CD14-positive monocyte (primary cell): ENCODE measurements at regions not wholly inside any gene's neighbourhood (a gene's known extent, or its start where the extent isn't known, plus 50 kb on each side); places are given as distances from the start of the nearest gene placed in this dataset.

Source experiments
- DNase-seq, 3 donors: peaks; one replicate each; pipeline ENCODE4 v3.0.0-alpha.2; 2011 to 2022
- H2AFZ ChIP-seq: 2 replicates; pipeline ENCODE4 v1.6.0; 2012; ENCODE audit warnings: mild to moderate bottlenecking, low read depth, low read length, inconsistent platforms; ENCODE audit not compliant: insufficient read depth, poor library complexity, severe bottlenecking
- H3K27ac ChIP-seq, 2 donors: 1 replicate in 1 of 2; 2 replicates in 1 of 2; pipeline ENCODE4 v1.5.1; 2012 to 2013; ENCODE audit warnings: low read length in 2 of 2, control low read depth in 1 of 2, inconsistent platforms in 1 of 2, low read depth in 1 of 2, mild to moderate bottlenecking in 1 of 2
- H3K27me3 ChIP-seq, 2 donors: one replicate each; pipeline versions ENCODE4 v1.6.0 to v1.6.1; 2011 to 2013; ENCODE audit warnings: low read length in 2 of 2; ENCODE audit not compliant: control insufficient read depth in 2 of 2, insufficient read depth in 2 of 2
- H3K36me3 ChIP-seq, 2 donors: replicated peaks in 1 of 2; 1 replicate in 1 of 2; 2 replicates in 1 of 2; pipeline versions ENCODE4 v1.5.1 to v1.6.1; 2012 to 2013; ENCODE audit warnings: low read length in 2 of 2, control low read depth in 1 of 2, inconsistent platforms in 1 of 2, mild to moderate bottlenecking in 1 of 2; ENCODE audit not compliant: insufficient read depth in 2 of 2, control insufficient read depth in 1 of 2
- H3K4me1 ChIP-seq, 2 donors: 1 replicate in 1 of 2; 2 replicates in 1 of 2; pipeline versions ENCODE4 v1.5.1 to v1.6.1; 2012 to 2013; ENCODE audit warnings: low read length in 2 of 2, control low read depth in 1 of 2, inconsistent platforms in 1 of 2, mild to moderate bottlenecking in 1 of 2, moderate library complexity in 1 of 2; ENCODE audit not compliant: insufficient read depth in 2 of 2, control insufficient read depth in 1 of 2
- H3K4me2 ChIP-seq: replicated peaks from 2 replicates; pipeline ENCODE3; 2012; ENCODE audit warnings: low read length, moderate library complexity, mild to moderate bottlenecking; ENCODE audit not compliant: poor library complexity, severe bottlenecking; ENCODE audit errors: extremely low read depth
- H3K4me3 ChIP-seq, 3 experiments: fragments of 200-600 bp in 1 of 3; sonication (generic) in 1 of 3; replicated peaks in 1 of 3; 1 replicate in 2 of 3; 2 replicates in 1 of 3; pipeline ENCODE4 v1.5.1; 2011 to 2013; ENCODE audit warnings: low read length in 3 of 3, mild to moderate bottlenecking in 3 of 3, control low read depth in 2 of 3, low read depth in 2 of 3, inconsistent platforms in 1 of 3, moderate library complexity in 1 of 3
- H3K79me2 ChIP-seq: 2 replicates; pipeline ENCODE4 v1.6.0; 2012; ENCODE audit warnings: mild to moderate bottlenecking, control low read depth, inconsistent platforms, low read length, moderate library complexity; ENCODE audit not compliant: insufficient read depth
- H3K9ac ChIP-seq: 2 replicates; pipeline ENCODE4 v1.6.0; 2017; ENCODE audit warnings: low read length, mild to moderate bottlenecking; ENCODE audit not compliant: insufficient read depth, poor library complexity, severe bottlenecking
- H3K9me3 ChIP-seq, 2 donors: replicated peaks in 1 of 2; 1 replicate in 1 of 2; 2 replicates in 1 of 2; pipeline versions ENCODE4 v1.5.1 to v1.6.1; 2012 to 2013; ENCODE audit warnings: low read length in 2 of 2, control low read depth in 1 of 2; ENCODE audit not compliant: control insufficient read depth in 1 of 2, insufficient read depth in 1 of 2
- H4K20me1 ChIP-seq: 2 replicates; pipeline ENCODE4 v1.6.0; 2012; ENCODE audit warnings: mild to moderate bottlenecking, low read length, control low read depth, moderate library complexity; ENCODE audit not compliant: insufficient read depth
- H3K27ac Mint-ChIP-seq, 7 donors: one replicate each; pipeline ENCODE4 v1.8.0; 2020; ENCODE audit warnings: mild to moderate bottlenecking in 7 of 7, mixed read lengths in 7 of 7, moderate library complexity in 6 of 7, inconsistent platforms in 2 of 7
- H3K27me3 Mint-ChIP-seq, 3 donors: one replicate each; pipeline ENCODE4 v1.8.0; 2021 to 2022; ENCODE audit warnings: low read depth in 3 of 3, mild to moderate bottlenecking in 3 of 3, mixed read lengths in 3 of 3, moderate library complexity in 3 of 3, inconsistent platforms in 1 of 3
- H3K36me3 Mint-ChIP-seq, 2 donors: one replicate each; pipeline ENCODE4 v1.8.0; 2020; ENCODE audit warnings: mixed read lengths in 2 of 2, inconsistent platforms in 1 of 2, mild to moderate bottlenecking in 1 of 2
- H3K4me1 Mint-ChIP-seq: one replicate; pipeline ENCODE4 v1.8.0; 2020; ENCODE audit warnings: mild to moderate bottlenecking, mixed read lengths
- H3K4me3 Mint-ChIP-seq, 2 donors: one replicate each; pipeline ENCODE4 v1.8.0; 2020; ENCODE audit warnings: mild to moderate bottlenecking in 2 of 2, mixed read lengths in 2 of 2, moderate library complexity in 1 of 2
- H3K9me3 Mint-ChIP-seq, 7 donors: one replicate each; pipeline ENCODE4 v1.8.0; 2020 to 2022; ENCODE audit warnings: mixed read lengths in 7 of 7, mild to moderate bottlenecking in 6 of 7, moderate library complexity in 6 of 7, inconsistent platforms in 2 of 7
- WGBS: methylation state at CpG from one replicate; pipeline ENCODE4 v1.1.5; 2013; ENCODE audit warnings: missing lambda C conversion rate; ENCODE audit not compliant: insufficient coverage; 5-methylcytosine and 5-hydroxymethylcytosine counted together
- intact Hi-C, 2 donors: fragments of 100-400 bp; cut with micrococcal nuclease; formaldehyde crosslinking; loops; one replicate each; pipeline versions ENCODE4 v1.15.0 to v1.15.1; 2023
- TF ChIP-seq, protein P1 (sequence below): fragments of 200-600 bp; IDR thresholded peaks from one replicate; pipeline ENCODE4 v1.8.0; 2022; ENCODE audit warnings: antibody characterized with exemption, mild to moderate bottlenecking

DNA sequence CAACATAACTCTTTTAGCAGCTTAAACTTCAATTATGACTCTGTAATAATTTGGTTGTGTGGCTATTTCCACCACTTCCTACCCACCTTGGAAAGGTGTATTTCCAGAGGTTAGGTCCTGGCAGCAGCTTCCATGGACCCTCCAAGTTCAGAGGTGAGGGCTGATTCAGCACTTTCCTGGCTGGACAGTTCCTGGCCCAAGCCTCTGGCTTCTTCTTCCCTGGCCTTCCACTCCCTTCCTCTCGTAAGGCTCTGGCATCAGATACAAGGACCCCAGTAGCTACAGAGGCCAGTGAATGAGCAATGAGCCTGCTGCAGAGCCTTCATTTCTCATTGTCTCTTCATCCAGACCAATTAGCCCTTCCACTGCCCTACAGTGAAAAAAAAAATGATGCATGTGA, 98.1 kb upstream of the KIRREL3 start:
- H3K4me2 ChIP-seq = no peak overlapping the region
- no peaks in the 10 kb centered on the region for H3K27me3 ChIP-seq
- no CpG with 5 or more reads among the region's 1 CpG for WGBS
- no peaks in the 10 kb centered on the region for H3K4me1 Mint-ChIP-seq
- no peaks in the 10 kb centered on the region for H3K9me3 ChIP-seq
- no peak overlapping the region for H3K9ac ChIP-seq
- DNase-seq = no peak
- TF ChIP-seq, protein P1, sequence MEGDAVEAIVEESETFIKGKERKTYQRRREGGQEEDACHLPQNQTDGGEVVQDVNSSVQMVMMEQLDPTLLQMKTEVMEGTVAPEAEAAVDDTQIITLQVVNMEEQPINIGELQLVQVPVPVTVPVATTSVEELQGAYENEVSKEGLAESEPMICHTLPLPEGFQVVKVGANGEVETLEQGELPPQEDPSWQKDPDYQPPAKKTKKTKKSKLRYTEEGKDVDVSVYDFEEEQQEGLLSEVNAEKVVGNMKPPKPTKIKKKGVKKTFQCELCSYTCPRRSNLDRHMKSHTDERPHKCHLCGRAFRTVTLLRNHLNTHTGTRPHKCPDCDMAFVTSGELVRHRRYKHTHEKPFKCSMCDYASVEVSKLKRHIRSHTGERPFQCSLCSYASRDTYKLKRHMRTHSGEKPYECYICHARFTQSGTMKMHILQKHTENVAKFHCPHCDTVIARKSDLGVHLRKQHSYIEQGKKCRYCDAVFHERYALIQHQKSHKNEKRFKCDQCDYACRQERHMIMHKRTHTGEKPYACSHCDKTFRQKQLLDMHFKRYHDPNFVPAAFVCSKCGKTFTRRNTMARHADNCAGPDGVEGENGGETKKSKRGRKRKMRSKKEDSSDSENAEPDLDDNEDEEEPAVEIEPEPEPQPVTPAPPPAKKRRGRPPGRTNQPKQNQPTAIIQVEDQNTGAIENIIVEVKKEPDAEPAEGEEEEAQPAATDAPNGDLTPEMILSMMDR = no peak
- no peaks in the 10 kb centered on the region for H3K4me1 ChIP-seq
- H4K20me1 ChIP-seq = no peaks in the 10 kb centered on the region
- H3K27me3 Mint-ChIP-seq = no peaks in the 10 kb centered on the region
- no peaks in the 10 kb centered on the region for H3K36me3 Mint-ChIP-seq
- H3K79me2 ChIP-seq = no peaks in the 10 kb centered on the region
- no peak overlapping the region for H2AFZ ChIP-seq
- no peak overlapping the region for H3K27ac ChIP-seq
- H3K4me3 ChIP-seq = no peak overlapping the region
- no peak overlapping the region for H3K4me3 Mint-ChIP-seq
- intact Hi-C loops = no loop called here
- H3K9me3 Mint-ChIP-seq = peaks cover 0 to 5% (median 0%) of the 10 kb centered on the region in 7 donors
- H3K27ac Mint-ChIP-seq = no peak overlapping the region
- no peaks in the 10 kb centered on the region for H3K36me3 ChIP-seq

DNA sequence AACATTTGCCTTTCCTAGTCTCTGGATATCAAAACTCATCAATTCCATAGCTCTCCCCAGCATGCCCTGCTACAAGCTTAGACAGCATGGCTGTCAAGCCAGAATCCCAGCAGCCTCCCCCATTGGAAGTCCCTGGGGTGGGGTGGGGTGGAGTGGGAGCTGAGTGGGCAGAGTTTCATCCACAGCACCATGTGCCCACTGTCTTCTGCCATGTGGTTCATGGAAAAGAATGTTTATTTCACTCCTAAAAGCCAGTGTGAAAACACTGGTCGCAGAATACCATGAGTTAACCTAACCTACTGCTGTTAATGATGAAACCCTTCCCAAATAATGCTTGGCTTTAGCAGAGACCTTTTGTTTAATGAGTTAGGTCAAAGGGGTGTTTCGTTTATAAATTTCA, 80.2 kb upstream of the KIRREL3 start:
- H3K79me2 ChIP-seq = no peaks in the 10 kb centered on the region
- no peak for DNase-seq
- no peak overlapping the region for H2AFZ ChIP-seq
- no peaks in the 10 kb centered on the region for H3K36me3 ChIP-seq
- Mint-ChIP-seq H3K27ac (no peak overlapping the region), H3K4me1 (no peaks in the 10 kb centered on the region), H3K36me3 (no peaks in the 10 kb centered on the region), H3K4me3 (no peak overlapping the region), H3K9me3 (peaks cover 0 to 7% (median 1%) of the 10 kb centered on the region in 7 donors), H3K27me3 (peaks cover 0 to 1% (median 0%) of the 10 kb centered on the region in 3 donors)
- WGBS = 86% methylated on average over 1 of the region's 2 CpGs
- no peaks in the 10 kb centered on the region for H3K27me3 ChIP-seq
- no peaks in the 10 kb centered on the region for H3K4me1 ChIP-seq
- peaks cover 0 to under 1% of the 10 kb centered on the region in 2 donors for H3K9me3 ChIP-seq
- no peak overlapping the region for H3K27ac ChIP-seq
- TF ChIP-seq, protein P1 = no peak
- H3K4me2 ChIP-seq = no peak overlapping the region
- no peak overlapping the region for H3K9ac ChIP-seq
- intact Hi-C loops = no loop called here
- H3K4me3 ChIP-seq = no peak overlapping the region
- no peaks in the 10 kb centered on the region for H4K20me1 ChIP-seq
